ENCODE measurements at regions not wholly inside any gene's neighbourhood (a gene's known extent, or its start where the extent isn't known, plus 50 kb on each side); places are given as distances from the start of the nearest gene placed in this dataset.

DNA sequence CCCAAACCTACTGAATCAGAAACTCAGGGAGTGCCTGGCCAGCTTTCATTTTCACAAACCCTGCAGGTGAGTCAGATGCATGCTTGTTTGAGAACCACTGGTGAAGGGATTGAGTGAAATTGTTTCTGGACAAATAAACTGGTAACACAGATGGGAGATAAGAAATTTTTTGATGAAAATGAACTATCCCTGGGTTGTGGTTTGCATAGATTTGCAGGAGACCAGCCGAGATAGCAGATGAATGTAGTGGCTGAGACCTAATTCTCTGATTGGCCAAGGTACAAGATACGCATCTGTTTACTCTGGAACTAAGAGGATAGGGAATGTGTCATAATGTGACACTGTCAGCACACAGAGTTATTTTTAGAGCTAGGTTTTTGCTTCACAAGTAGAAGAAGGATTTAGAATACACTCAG, 117.8 kb upstream of the NOCT start:
- no peak overlapping the region for H3K27ac ChIP-seq
- TF ChIP-seq, protein P1, sequence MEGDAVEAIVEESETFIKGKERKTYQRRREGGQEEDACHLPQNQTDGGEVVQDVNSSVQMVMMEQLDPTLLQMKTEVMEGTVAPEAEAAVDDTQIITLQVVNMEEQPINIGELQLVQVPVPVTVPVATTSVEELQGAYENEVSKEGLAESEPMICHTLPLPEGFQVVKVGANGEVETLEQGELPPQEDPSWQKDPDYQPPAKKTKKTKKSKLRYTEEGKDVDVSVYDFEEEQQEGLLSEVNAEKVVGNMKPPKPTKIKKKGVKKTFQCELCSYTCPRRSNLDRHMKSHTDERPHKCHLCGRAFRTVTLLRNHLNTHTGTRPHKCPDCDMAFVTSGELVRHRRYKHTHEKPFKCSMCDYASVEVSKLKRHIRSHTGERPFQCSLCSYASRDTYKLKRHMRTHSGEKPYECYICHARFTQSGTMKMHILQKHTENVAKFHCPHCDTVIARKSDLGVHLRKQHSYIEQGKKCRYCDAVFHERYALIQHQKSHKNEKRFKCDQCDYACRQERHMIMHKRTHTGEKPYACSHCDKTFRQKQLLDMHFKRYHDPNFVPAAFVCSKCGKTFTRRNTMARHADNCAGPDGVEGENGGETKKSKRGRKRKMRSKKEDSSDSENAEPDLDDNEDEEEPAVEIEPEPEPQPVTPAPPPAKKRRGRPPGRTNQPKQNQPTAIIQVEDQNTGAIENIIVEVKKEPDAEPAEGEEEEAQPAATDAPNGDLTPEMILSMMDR (conservative IDR thresholded peaks at IDR 0.05; ENCODE audit: low read depth): no peak
- ChIA-PET POLR2A (ENCODE audit: low non-redundant PET) (no interaction called here), CTCF (interaction anchor here (0.5 to 1.2 kb wide), 2 partner anchors 25 to 359 kb away, joined by 3 to 6 read pairs; no protein-coding TSS in a partner anchor)
- no peak for DNase-seq (ENCODE audit: low spot score)

DNA sequence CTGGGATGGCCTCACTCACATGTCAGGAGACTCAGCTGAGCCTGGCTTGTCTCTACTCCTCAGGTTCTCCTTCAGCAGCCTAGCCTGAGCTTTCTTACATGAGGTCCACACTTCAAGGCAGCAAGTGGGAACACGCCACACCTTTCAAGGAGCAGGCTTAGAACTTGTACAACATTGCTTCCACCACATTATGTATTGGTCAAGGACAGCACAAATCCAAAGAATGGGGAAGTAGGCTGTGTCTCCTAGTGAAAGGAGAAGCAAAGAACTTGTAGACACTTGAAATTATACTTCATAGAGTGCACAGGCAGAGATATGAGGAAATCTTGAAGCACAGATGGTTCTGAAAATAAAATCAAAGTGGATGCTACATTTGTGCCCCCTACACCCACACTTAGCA, 120.9 kb upstream of the NOCT start:
- no peak for DNase-seq (ENCODE audit: low spot score)
- CTCF ChIA-PET: no interaction called here
- TF ChIP-seq, protein P1 (conservative IDR thresholded peaks at IDR 0.05; ENCODE audit: low read depth): no peak
- no peak overlapping the region for H3K27ac ChIP-seq
- POLR2A ChIA-PET (ENCODE audit: low non-redundant PET): no interaction called here

DNA sequence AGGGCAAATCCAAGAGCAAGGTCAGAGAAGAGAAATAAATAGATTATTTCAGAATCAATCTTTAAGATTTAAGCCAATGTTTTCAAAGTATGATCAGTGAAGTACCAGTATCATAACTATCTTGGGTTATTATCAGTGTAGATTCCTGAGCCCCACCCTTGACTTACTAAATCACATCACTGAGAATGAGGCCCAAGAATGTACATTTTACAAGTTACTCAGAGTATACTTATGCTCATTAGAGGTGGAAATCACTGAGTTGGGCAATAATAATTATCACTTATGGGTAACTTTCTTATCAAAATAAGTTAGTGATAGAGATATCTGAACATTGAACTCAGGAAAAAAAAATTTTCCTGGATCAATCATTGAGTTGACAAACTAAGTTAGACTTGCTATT, 121.6 kb upstream of the NOCT start:
- no peak overlapping the region for H3K27ac ChIP-seq
- TF ChIP-seq, protein P1 (conservative IDR thresholded peaks at IDR 0.05; ENCODE audit: low read depth): no peak
- no peak for DNase-seq (ENCODE audit: low spot score)
- ChIA-PET POLR2A (ENCODE audit: low non-redundant PET) (no interaction called here), CTCF (no interaction called here)

DNA sequence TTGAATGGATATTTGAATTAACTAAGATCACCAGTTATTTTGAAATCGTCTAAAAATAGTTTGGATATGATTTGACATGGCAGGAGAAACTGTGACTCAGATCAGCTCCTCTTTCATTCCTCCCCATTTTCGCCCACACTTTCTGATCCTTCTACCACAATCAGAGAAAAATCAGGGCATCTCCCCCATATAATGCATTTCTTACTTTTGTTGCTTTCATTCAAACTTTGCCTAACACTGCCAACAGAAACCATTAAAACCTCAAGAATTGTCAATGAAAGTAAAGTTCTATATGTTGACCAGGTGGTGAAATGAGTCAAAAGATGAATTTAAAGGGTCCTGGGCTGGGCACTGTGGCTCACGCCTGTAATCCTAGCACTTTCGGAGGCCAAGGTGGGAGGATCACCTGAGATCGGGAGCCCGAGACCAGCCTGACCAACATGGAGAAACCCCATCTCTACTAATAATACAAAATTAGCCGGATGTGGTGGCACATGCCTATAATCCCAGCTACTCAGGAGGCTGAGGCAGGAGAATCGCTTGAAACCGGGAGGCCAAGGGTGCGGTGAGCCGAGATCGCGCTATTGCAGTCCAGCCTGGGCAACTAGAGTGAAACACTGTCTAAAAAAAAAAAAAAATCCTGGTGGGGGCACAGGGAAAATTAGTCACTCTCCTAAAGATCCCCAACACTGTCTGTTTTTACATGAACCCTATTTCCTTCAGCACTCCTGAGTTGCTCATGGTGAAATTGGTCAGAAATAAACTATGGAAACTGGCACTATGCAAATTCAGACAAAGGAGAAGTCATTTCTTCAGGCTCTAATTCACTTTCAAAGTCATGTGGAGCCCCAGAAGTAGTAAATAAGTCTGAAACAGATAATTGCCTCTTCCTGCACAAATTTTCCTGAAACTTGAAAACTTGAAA, 122.8 kb upstream of the NOCT start:
- CTCF ChIA-PET: interaction anchor here (0.7 kb wide), 1 partner anchor 1555 kb away, joined by 3 read pairs; no protein-coding TSS in a partner anchor
- no peak for DNase-seq (ENCODE audit: low spot score)
- TF ChIP-seq, protein P1 (conservative IDR thresholded peaks at IDR 0.05; ENCODE audit: low read depth): no peak
- POLR2A ChIA-PET (ENCODE audit: low non-redundant PET): no interaction called here
- H3K27ac ChIP-seq: no peak overlapping the region

DNA sequence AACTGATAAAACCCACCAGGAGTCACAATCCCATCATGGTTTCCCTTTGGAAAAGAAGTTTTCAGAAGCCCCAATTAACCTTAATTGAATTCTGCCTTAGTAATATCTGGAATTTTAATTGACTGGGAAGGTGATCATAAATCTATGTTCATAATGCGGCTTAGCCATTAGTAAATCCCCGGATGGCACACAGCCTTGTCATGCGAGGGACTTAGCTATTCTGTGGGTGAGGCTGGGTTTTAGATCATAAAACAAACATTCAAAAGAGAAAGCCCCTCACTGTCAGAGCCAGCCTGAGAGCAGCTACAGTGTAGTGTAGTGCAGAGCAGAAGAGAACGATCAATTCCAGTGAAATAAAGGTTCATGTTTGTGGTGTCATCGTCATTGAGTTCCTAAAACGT, 124.0 kb upstream of the NOCT start:
- DNase-seq (ENCODE audit: low spot score): no peak
- H3K27ac ChIP-seq: no peak overlapping the region
- ChIA-PET POLR2A (ENCODE audit: low non-redundant PET) (no interaction called here), CTCF (no interaction called here)
- TF ChIP-seq, protein P1 (conservative IDR thresholded peaks at IDR 0.05; ENCODE audit: low read depth): no peak

DNA sequence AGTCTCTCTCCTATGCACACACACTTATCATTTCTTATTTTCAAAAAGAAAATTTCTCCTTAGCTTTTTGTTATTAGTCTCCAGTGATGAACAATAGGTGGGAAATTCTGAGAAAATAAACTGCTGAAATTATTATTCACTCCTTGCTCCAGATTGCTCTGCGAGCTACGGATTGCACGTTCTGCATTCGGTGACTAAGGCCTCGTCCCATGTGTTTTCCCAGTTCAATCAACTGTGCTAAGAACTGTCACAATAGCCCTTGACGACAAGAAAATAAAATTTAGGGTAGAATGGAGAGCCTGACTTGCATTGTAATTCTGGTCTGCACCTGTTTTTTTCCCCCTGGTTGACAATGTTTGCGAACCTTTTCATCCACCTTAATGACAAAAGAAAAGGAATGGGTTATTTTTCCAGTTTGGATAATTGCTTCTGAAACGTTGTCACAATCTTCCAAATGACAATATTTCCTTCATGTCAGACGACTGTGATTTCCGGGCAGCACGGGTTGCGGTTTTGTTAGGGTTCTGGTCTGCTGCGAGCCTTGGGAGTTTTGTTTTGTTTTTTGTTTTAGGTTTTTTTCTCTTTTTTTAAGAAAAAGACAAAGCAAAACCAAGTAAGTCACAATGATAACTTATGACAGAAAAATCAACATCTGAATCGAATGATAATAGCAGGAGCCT, 124.5 kb upstream of the NOCT start:
- no peak for DNase-seq (ENCODE audit: low spot score)
- ChIA-PET POLR2A (ENCODE audit: low non-redundant PET) (no interaction called here), CTCF (no interaction called here)
- TF ChIP-seq, protein P1 (conservative IDR thresholded peaks at IDR 0.05; ENCODE audit: low read depth): no peak
- no peak overlapping the region for H3K27ac ChIP-seq
